Aorta (tissue), 5 donors: ENCODE measurements at regions not wholly inside any gene's neighbourhood (a gene's known extent, or its start where the extent isn't known, plus 50 kb on each side); places are given as distances from the start of the nearest gene placed in this dataset.

Experiments used
- ATAC-seq: fragments of 200-7000 bp; cut with Tn5 transposase; one replicate; pipeline ENCODE4 v1.9.1; 2022; ENCODE audit warnings: moderate library complexity; ENCODE audit not compliant: low FRiP score
- DNase-seq, 2 donors: peaks; one replicate each; pipeline ENCODE4 v3.0.0-alpha.2; 2020
- H3K27ac ChIP-seq, 2 donors: one replicate each; pipeline ENCODE4 v1.5.1; 2013; ENCODE audit warnings: low read length in 2 of 2, mild to moderate bottlenecking in 2 of 2, moderate library complexity in 2 of 2, control low read depth in 1 of 2, inconsistent platforms in 1 of 2, low read depth in 1 of 2
- H3K27me3 ChIP-seq, 2 donors: one replicate each; pipeline ENCODE4 v1.6.1; 2013; ENCODE audit warnings: control low read depth in 1 of 2, low read length in 1 of 2, mild to moderate bottlenecking in 1 of 2, moderate library complexity in 1 of 2; ENCODE audit not compliant: insufficient read depth in 2 of 2, control insufficient read depth in 1 of 2
- H3K36me3 ChIP-seq, 2 donors: one replicate each; pipeline ENCODE4 v1.6.1; 2013; ENCODE audit warnings: control low read depth in 1 of 2, low read length in 1 of 2, mild to moderate bottlenecking in 1 of 2; ENCODE audit not compliant: insufficient read depth in 2 of 2, control insufficient read depth in 1 of 2
- H3K4me1 ChIP-seq, 2 donors: one replicate each; pipeline ENCODE4 v1.6.1; 2013; ENCODE audit warnings: low read length in 2 of 2, control low read depth in 1 of 2, mild to moderate bottlenecking in 1 of 2, moderate library complexity in 1 of 2; ENCODE audit not compliant: insufficient read depth in 2 of 2, control insufficient read depth in 1 of 2
- H3K4me3 ChIP-seq, 2 donors: one replicate each; pipeline ENCODE4 v1.5.1; 2013; ENCODE audit warnings: low read length in 2 of 2, control low read depth in 1 of 2, mild to moderate bottlenecking in 1 of 2
- H3K9me3 ChIP-seq: one replicate; pipeline ENCODE4 v1.6.1; 2013; ENCODE audit warnings: mild to moderate bottlenecking, low read length; ENCODE audit not compliant: control insufficient read depth
- WGBS, 2 donors: extraction: QIAGEN DNeasy Blood & Tissue Kit; methylation state at CpG; one replicate each; pipeline ENCODE4 v1.1.7; 2013; 5-methylcytosine and 5-hydroxymethylcytosine counted together
- intact Hi-C, 2 donors: fragments of 100-400 bp; cut with DNase I; formaldehyde crosslinking; loops; one replicate each; pipeline versions ENCODE4 v1.14.2 to v1.15.0; 2022
- donor health status: healthy with polysubstance abuse.
- donor health status: Bipolar disorder and iron deficiency.
- donor health status: DM: no; HTN: no; CAD: no.
- donor health status: DM: no; HTN: no; CAD: no.
- donor health status: DM: yes; HTN: yes; CAD: no.

DNA sequence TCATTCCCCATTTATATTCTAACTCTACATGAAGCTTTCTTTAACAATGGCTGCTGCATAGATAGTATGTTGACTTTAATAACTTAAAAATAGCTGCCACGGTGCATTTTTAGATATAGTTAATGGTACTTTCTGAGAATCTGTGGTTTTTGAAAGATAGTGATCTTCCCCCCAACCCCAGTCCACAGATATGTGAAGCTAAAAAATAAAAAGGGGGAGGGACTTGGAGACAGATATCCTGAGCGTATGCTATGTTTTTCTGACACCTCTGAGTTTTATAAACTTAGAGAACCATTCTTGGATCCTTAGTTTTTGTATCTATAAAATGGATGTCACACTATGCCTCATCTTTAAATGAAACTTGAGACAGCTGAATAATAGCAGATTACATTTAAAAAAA lies 120.5 kb downstream of the SNX18 start:
- no peak overlapping the region for H3K27ac ChIP-seq
- H3K27me3 ChIP-seq: no peaks in the 10 kb centered on the region
- H3K4me3 ChIP-seq: no peak overlapping the region
- ATAC-seq (no peak), DNase-seq (no peak)
- no peaks in the 10 kb centered on the region for H3K9me3 ChIP-seq
- WGBS, 2 donors: 29 to 33% methylated on average over 2 of the region's 2 CpGs
- peaks cover 2 to 7% of the 10 kb centered on the region in 2 donors for H3K4me1 ChIP-seq
- no peaks in the 10 kb centered on the region for H3K36me3 ChIP-seq
- intact Hi-C loops: no loop called here

DNA sequence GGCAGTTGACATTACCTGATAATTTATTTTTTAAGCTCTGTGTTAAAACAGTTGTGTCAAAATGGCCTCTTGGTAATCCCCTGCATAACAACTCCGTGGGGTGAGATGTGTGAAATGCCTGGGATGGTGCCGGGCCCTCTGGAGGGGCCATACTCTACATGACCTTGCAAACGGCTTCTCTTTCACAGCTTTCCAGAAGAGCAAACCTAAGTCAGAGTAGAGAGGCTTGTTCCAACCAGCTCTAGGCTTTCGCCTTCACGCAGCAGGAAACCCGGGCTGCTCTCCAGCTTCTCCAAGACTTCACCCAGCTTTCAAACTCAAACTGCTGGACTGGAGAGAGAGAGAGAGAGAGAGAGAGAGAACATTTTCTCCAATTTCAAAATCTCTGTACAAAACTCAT lies 120.1 kb downstream of the SNX18 start:
- H3K4me1 ChIP-seq: peaks cover 2 to 7% of the 10 kb centered on the region in 2 donors
- peak; percentile 82 for ATAC-seq
- no peak overlapping the region for H3K4me3 ChIP-seq
- 8 to 10% methylated on average over 6 of the region's 6 CpGs for WGBS, 2 donors
- peak in 1 of 2 donors; percentile 81 for DNase-seq
- H3K36me3 ChIP-seq: no peaks in the 10 kb centered on the region
- intact Hi-C loops: no loop called here
- H3K27me3 ChIP-seq: no peaks in the 10 kb centered on the region
- no peaks in the 10 kb centered on the region for H3K9me3 ChIP-seq
- H3K27ac ChIP-seq: no peak overlapping the region

DNA sequence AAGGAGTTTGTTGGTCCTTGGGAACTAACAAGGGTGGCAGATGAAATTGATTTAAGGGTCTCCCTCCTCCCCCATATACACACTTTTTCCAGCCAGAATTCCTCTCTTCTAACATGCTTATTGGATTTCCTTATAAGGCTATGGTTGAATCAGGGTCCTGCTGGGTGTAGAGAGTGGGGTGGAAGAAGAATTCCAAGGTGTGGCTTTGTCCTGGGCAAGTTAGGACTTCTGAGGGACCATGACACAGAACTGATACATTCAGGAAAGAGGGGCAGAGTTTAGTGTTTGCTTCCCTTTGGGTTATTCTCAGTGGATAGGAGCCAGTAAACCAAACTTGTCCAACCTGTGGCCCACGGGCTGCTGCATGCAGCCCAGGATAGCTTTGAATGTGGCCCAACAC lies 116.5 kb downstream of the SNX18 start:
- Histone ChIP-seq H3K4me1 (peaks cover 2 to 10% of the 10 kb centered on the region in 2 donors), H3K27me3 (no peaks in the 10 kb centered on the region), H3K4me3 (no peak overlapping the region), H3K9me3 (peaks cover 1% of the 10 kb centered on the region), H3K27ac (peak overlapping the region in 1 of 2 donors; percentile 69), H3K36me3 (no peaks in the 10 kb centered on the region)
- ATAC-seq (no peak), DNase-seq (no peak)
- WGBS, 2 donors: 52 to 54% methylated on average over 1 of the region's 1 CpG
- intact Hi-C loops: loop anchor here in 1 of 2 donors (5.0 kb wide), 1 partner anchor 107 kb away; no protein-coding TSS in a partner anchor

DNA sequence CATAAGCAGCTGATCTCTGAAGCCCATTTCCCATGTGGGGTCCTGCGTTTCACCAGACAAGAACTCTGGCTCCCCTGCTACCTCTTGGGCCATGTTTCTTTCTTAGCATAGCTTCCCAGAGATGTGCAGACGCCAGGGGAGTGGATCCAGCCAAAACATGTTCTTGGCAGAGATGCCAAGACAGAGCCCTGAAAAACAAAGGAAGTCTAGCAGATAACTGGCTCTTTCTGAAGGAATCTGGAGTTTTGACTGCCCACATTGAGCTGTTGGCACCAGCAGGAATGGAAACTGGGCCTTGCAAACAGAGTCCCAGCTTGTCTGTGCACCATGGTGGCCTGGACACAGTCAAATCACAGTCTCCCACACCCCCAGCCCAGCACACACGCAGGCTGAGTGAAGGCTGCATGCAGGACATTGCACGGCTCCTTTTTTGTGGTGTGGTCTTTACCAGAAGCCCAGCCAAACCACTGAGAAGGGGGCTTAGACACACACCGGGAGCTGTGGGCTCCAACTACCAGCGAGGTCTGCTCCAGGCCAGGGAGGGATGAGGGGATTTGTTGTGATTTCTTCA lies 114.7 kb downstream of the SNX18 start:
- DNase-seq (peak in 1 of 2 donors; percentile 67), ATAC-seq (peak; percentile 69)
- peaks cover 2 to 7% of the 10 kb centered on the region in 2 donors for H3K4me1 ChIP-seq
- H3K27me3 ChIP-seq: no peaks in the 10 kb centered on the region
- intact Hi-C loops: loop anchor here in 1 of 2 donors (5.0 kb wide), 1 partner anchor 105 kb away; no protein-coding TSS in a partner anchor
- no peaks in the 10 kb centered on the region for H3K36me3 ChIP-seq
- 6 to 7% methylated on average over 6 of the region's 6 CpGs for WGBS, 2 donors
- no peak overlapping the region for H3K4me3 ChIP-seq
- peaks cover 1% of the 10 kb centered on the region for H3K9me3 ChIP-seq
- H3K27ac ChIP-seq: peak overlapping the region; percentile 85 to 93

DNA sequence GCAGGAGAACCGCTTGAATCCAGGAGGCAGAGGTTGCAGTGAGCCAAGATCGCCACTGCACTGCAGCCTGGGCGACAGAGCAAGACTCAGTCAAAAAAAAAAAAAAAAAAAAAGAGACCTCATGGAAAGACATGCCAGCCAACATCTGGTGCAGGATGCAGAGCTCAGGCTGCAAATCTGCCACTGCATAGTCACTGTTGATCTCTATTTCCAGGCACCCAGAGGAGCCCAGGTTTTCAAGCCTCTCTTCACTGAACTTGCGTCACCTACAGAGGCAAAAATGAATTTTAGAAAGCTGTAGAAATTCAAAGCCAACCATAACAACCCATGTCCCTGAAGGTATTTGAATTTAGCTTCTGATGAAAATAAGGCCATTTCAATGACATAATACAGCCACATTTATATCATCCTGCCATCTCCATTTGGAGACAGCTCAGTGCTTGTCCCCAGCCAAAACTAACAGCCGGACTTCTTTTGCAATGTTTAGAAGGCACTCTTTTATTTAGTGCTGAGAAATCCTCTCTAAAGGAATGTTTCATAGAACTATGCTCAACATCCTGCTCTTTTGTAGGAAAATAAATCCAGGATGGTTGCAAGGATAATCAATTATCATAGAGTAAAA lies 113.3 kb downstream of the SNX18 start:
- H3K27me3 ChIP-seq: no peaks in the 10 kb centered on the region
- 4 to 8% methylated on average over 5 of the region's 5 CpGs for WGBS, 2 donors
- H3K4me3 ChIP-seq: no peak overlapping the region
- peak in 1 of 2 donors; percentile 78 for DNase-seq
- ATAC-seq: peak; percentile 92
- intact Hi-C loops: loop anchor here (2.0 to 5.0 kb wide), 2 partner anchors 104 to 112 kb away; no protein-coding TSS in a partner anchor
- H3K36me3 ChIP-seq: no peaks in the 10 kb centered on the region
- peaks cover 1% of the 10 kb centered on the region for H3K9me3 ChIP-seq
- peaks cover 2 to 7% of the 10 kb centered on the region in 2 donors for H3K4me1 ChIP-seq
- H3K27ac ChIP-seq: peak overlapping the region in 1 of 2 donors; percentile 25

DNA sequence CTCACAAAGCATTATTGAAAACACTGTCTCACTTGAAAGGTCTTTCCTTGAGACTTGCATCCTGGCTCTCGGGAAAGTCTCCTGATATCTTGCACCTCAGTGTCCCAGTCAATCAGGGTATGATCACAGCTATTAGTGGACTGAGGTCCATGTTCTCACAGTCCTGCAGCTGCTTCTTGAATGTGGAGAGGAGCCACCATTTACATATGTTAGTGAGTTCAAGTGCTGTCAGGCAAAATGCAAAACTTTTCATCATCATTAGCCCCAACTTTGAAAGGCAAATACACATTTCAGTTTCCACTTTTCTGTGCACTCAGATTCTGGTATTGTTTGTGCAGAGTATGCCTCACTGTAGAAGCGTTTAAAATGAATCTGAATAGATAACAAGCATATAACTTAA lies 111.6 kb downstream of the SNX18 start:
- H3K4me3 ChIP-seq: no peak overlapping the region
- H3K4me1 ChIP-seq: peaks cover under 1 to 7% of the 10 kb centered on the region in 2 donors
- no peaks in the 10 kb centered on the region for H3K36me3 ChIP-seq
- peaks cover 1% of the 10 kb centered on the region for H3K9me3 ChIP-seq
- H3K27me3 ChIP-seq: no peaks in the 10 kb centered on the region
- intact Hi-C loops: no loop called here
- WGBS, 2 donors: 93 to 98% methylated on average over 2 of the region's 2 CpGs
- DNase-seq (no peak), ATAC-seq (no peak)
- H3K27ac ChIP-seq: no peak overlapping the region

DNA sequence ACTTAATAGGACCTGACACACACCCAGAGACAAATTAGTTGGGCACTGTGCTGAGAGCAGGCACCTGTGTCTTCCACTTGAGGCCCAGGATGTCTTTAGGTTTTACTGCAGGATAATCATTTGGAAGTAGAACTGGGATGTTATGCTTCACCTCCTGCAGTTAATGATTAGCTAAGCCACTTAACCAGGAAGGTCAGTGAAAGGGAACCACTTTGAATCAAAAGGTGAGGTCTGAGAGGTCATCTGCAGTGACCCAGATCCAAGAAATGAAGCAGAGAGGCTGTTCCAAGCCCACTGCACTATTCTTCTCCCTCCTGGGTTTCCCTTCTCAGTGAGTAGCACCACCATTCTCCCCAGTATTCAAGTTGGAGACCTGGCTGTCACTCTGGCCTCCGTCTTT lies 110.5 kb downstream of the SNX18 start:
- H3K9me3 ChIP-seq: peaks cover 3% of the 10 kb centered on the region
- intact Hi-C loops: no loop called here
- ATAC-seq (no peak), DNase-seq (no peak)
- no peak overlapping the region for H3K4me3 ChIP-seq
- H3K27ac ChIP-seq: no peak overlapping the region
- no peaks in the 10 kb centered on the region for H3K27me3 ChIP-seq
- WGBS, 2 donors: 99 to 100% methylated on average over 1 of the region's 1 CpG
- H3K36me3 ChIP-seq: no peaks in the 10 kb centered on the region
- peaks cover 0 to 7% of the 10 kb centered on the region in 2 donors for H3K4me1 ChIP-seq

DNA sequence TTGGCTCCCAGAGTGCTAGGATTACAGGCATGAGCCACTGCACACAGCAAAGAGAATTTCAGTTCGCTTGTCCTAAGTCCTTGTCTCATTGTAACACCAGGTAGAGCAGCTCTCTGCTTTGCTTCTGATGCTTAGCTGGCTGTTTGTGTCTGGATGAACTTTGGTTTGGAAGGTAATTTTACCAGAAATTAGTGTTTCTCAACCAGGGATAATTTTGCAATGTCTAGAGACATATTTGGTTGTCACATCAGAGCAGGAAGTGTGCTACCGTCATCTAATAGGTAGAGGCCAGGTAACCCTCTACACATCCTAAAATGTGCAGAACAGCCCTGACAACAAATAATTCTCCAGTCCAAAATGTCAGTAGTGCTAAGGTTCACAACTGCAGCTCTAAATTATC lies 108.8 kb downstream of the SNX18 start:
- Histone ChIP-seq H3K27ac (no peak overlapping the region), H3K36me3 (no peaks in the 10 kb centered on the region), H3K4me3 (no peak overlapping the region), H3K27me3 (no peaks in the 10 kb centered on the region), H3K4me1 (peaks cover 0 to 7% of the 10 kb centered on the region in 2 donors), H3K9me3 (peaks cover 3% of the 10 kb centered on the region)
- intact Hi-C loops: no loop called here
- 95 to 97% methylated on average over 2 of the region's 2 CpGs for WGBS, 2 donors
- ATAC-seq (no peak), DNase-seq (no peak)
